ENCODE measurements at regions not wholly inside any gene's neighbourhood (a gene's known extent, or its start where the extent isn't known, plus 50 kb on each side); places are given as distances from the start of the nearest gene placed in this dataset.

DNA sequence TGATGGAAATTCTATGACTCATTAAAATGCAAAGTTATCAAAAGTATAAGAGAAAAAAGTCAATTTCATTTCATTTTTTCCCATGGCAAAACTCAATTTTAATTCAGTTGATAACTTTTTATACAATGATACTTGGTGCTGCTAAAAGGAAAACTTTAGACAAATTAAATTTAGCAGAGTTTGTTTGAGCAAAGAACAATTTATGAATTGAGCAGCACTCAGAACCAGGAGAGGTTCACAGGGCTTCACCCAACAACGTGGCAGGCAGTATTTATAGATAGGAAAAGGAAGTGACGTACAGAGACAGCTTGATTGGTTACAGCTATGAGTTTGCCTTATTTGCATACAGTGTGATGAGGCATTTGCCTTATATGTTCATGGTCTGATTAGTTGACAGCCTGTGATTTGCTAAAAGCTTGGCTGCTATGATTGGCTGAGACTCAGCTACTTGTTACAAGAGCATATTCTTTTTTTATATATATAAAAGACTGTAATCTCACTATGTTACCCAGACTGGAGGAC lies 157.2 kb upstream of the CELF2 start:
- no peak for ATAC-seq

DNA sequence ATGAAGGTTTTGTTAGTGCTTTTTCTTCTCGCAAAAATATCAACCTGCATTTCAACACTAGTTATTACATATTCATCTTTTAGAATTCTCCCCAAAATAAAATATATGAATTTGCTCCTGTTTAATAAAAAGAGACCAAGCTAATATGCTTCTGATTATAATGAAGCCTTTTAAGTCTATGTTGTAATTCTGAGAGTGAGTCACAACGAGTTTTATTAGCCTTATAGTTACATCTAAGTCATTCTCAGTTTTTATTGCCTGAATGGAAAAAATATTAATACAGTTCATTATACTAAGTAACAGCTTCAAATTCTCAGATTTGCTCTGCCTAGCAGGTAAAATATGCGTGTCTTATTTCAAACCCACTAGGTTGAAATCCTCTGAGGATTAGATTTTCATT lies 152.4 kb upstream of the CELF2 start:
- ATAC-seq = no peak
- TF ChIP-seq TOX (CRISPR knock-in tag; IDR thresholded peaks at IDR 0.05; ENCODE audit: borderline replicate concordance) (no peak), RARB (CRISPR knock-in tag; IDR thresholded peaks at IDR 0.05) (no peak), ZNF70 (CRISPR knock-in tag; IDR thresholded peaks at IDR 0.05) (no peak), ZNF8 (CRISPR knock-in tag; IDR thresholded peaks at IDR 0.05) (no peak), OSR1 (CRISPR knock-in tag; IDR thresholded peaks at IDR 0.05) (no peak), BACH2 (CRISPR knock-in tag; IDR thresholded peaks at IDR 0.05; ENCODE audit: borderline replicate concordance) (no peak), PPARA (CRISPR knock-in tag; IDR thresholded peaks at IDR 0.05; ENCODE audit: borderline replicate concordance) (no peak), ZFP30 (CRISPR knock-in tag; IDR thresholded peaks at IDR 0.05) (no peak), ISL1 (CRISPR knock-in tag; IDR thresholded peaks at IDR 0.05) (no peak), SNAI2 (CRISPR knock-in tag; IDR thresholded peaks at IDR 0.05) (no peak)
- TF ChIP-seq, protein P1, sequence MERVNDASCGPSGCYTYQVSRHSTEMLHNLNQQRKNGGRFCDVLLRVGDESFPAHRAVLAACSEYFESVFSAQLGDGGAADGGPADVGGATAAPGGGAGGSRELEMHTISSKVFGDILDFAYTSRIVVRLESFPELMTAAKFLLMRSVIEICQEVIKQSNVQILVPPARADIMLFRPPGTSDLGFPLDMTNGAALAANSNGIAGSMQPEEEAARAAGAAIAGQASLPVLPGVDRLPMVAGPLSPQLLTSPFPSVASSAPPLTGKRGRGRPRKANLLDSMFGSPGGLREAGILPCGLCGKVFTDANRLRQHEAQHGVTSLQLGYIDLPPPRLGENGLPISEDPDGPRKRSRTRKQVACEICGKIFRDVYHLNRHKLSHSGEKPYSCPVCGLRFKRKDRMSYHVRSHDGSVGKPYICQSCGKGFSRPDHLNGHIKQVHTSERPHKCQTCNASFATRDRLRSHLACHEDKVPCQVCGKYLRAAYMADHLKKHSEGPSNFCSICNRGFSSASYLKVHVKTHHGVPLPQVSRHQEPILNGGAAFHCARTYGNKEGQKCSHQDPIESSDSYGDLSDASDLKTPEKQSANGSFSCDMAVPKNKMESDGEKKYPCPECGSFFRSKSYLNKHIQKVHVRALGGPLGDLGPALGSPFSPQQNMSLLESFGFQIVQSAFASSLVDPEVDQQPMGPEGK (CRISPR knock-in tag; IDR thresholded peaks at IDR 0.05; ENCODE audit: borderline replicate concordance) = no peak
- TF ChIP-seq, protein P2, sequence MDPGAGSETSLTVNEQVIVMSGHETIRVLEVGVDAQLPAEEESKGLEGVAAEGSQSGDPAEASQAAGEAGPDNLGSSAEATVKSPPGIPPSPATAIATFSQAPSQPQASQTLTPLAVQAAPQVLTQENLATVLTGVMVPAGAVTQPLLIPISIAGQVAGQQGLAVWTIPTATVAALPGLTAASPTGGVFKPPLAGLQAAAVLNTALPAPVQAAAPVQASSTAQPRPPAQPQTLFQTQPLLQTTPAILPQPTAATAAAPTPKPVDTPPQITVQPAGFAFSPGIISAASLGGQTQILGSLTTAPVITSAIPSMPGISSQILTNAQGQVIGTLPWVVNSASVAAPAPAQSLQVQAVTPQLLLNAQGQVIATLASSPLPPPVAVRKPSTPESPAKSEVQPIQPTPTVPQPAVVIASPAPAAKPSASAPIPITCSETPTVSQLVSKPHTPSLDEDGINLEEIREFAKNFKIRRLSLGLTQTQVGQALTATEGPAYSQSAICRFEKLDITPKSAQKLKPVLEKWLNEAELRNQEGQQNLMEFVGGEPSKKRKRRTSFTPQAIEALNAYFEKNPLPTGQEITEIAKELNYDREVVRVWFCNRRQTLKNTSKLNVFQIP (CRISPR knock-in tag; IDR thresholded peaks at IDR 0.05; ENCODE audit: borderline replicate concordance, low read depth) = no peak
- TF ChIP-seq, protein P3, sequence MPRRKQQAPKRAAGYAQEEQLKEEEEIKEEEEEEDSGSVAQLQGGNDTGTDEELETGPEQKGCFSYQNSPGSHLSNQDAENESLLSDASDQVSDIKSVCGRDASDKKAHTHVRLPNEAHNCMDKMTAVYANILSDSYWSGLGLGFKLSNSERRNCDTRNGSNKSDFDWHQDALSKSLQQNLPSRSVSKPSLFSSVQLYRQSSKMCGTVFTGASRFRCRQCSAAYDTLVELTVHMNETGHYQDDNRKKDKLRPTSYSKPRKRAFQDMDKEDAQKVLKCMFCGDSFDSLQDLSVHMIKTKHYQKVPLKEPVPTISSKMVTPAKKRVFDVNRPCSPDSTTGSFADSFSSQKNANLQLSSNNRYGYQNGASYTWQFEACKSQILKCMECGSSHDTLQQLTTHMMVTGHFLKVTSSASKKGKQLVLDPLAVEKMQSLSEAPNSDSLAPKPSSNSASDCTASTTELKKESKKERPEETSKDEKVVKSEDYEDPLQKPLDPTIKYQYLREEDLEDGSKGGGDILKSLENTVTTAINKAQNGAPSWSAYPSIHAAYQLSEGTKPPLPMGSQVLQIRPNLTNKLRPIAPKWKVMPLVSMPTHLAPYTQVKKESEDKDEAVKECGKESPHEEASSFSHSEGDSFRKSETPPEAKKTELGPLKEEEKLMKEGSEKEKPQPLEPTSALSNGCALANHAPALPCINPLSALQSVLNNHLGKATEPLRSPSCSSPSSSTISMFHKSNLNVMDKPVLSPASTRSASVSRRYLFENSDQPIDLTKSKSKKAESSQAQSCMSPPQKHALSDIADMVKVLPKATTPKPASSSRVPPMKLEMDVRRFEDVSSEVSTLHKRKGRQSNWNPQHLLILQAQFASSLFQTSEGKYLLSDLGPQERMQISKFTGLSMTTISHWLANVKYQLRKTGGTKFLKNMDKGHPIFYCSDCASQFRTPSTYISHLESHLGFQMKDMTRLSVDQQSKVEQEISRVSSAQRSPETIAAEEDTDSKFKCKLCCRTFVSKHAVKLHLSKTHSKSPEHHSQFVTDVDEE (CRISPR knock-in tag; IDR thresholded peaks at IDR 0.05) = no peak

More for the DNA sequence above, 157.2 kb upstream of the CELF2 start:
- no peak for TF ChIP-seq ARNTL (CRISPR knock-in tag; IDR thresholded peaks at IDR 0.05; ENCODE audit: borderline replicate concordance, low read depth)
- TF ChIP-seq ZNF70 (CRISPR knock-in tag; IDR thresholded peaks at IDR 0.05) = no peak
- TF ChIP-seq SNAI2 (CRISPR knock-in tag; IDR thresholded peaks at IDR 0.05) = no peak
- TF ChIP-seq TOX (CRISPR knock-in tag; IDR thresholded peaks at IDR 0.05; ENCODE audit: borderline replicate concordance) = no peak
- TF ChIP-seq TCF4 (CRISPR knock-in tag; IDR thresholded peaks at IDR 0.05; ENCODE audit: borderline replicate concordance) = no peak
- no peak for TF ChIP-seq ESRRG (CRISPR knock-in tag; IDR thresholded peaks at IDR 0.05)
- no peak for TF ChIP-seq CSDC2 (CRISPR knock-in tag; IDR thresholded peaks at IDR 0.05)
- no peak for TF ChIP-seq ZNF8 (CRISPR knock-in tag; IDR thresholded peaks at IDR 0.05)
- TF ChIP-seq ZFP30 (CRISPR knock-in tag; IDR thresholded peaks at IDR 0.05) = no peak
- TF ChIP-seq PPARA (CRISPR knock-in tag; IDR thresholded peaks at IDR 0.05; ENCODE audit: borderline replicate concordance) = no peak
- no peak for TF ChIP-seq ZFP3 (CRISPR knock-in tag; IDR thresholded peaks at IDR 0.05)
- TF ChIP-seq, protein P1 (CRISPR knock-in tag; IDR thresholded peaks at IDR 0.05; ENCODE audit: borderline replicate concordance) = no peak
- TF ChIP-seq BACH2 (CRISPR knock-in tag; IDR thresholded peaks at IDR 0.05; ENCODE audit: borderline replicate concordance) = no peak
- TF ChIP-seq, protein P2 (CRISPR knock-in tag; IDR thresholded peaks at IDR 0.05; ENCODE audit: borderline replicate concordance, low read depth) = no peak
- no peak for TF ChIP-seq ZC3H10 (CRISPR knock-in tag; IDR thresholded peaks at IDR 0.05)
- TF ChIP-seq, protein P4, sequence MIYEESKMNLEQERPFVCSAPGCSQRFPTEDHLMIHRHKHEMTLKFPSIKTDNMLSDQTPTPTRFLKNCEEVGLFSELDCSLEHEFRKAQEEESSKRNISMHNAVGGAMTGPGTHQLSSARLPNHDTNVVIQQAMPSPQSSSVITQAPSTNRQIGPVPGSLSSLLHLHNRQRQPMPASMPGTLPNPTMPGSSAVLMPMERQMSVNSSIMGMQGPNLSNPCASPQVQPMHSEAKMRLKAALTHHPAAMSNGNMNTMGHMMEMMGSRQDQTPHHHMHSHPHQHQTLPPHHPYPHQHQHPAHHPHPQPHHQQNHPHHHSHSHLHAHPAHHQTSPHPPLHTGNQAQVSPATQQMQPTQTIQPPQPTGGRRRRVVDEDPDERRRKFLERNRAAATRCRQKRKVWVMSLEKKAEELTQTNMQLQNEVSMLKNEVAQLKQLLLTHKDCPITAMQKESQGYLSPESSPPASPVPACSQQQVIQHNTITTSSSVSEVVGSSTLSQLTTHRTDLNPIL (CRISPR knock-in tag; IDR thresholded peaks at IDR 0.05; ENCODE audit: low read depth) = no peak
- no peak for TF ChIP-seq ZNF565 (CRISPR knock-in tag; conservative IDR thresholded peaks at IDR 0.05; ENCODE audit: low read depth)
- TF ChIP-seq, protein P3 (CRISPR knock-in tag; IDR thresholded peaks at IDR 0.05) = no peak
